GM06990 (cell line): ENCODE measurements at regions not wholly inside any gene's neighbourhood (a gene's known extent, or its start where the extent isn't known, plus 50 kb on each side); places are given as distances from the start of the nearest gene placed in this dataset.

Experiments used
- DNase-seq: peaks from one replicate; pipeline ENCODE4 v3.0.0-alpha.2; 2011; ENCODE audit not compliant: insufficient read length; ENCODE audit errors: extremely low read depth
- H3K27me3 ChIP-seq: replicated peaks from 2 replicates; pipeline ENCODE4 v1.6.0; 2011; ENCODE audit warnings: low read length; ENCODE audit not compliant: control insufficient read depth, insufficient read depth
- H3K36me3 ChIP-seq: 2 replicates; pipeline ENCODE4 v1.5.1; 2011; ENCODE audit warnings: low read length; ENCODE audit not compliant: control insufficient read depth, insufficient read depth
- H3K4me3 ChIP-seq: replicated peaks from 2 replicates; pipeline ENCODE4 v1.5.1; 2011; ENCODE audit warnings: low read depth, mild to moderate bottlenecking, control low read depth, low read length
- TF ChIP-seq, protein P1 (sequence below): IDR thresholded peaks from 2 replicates; pipeline ENCODE4 v1.5.1; 2011; ENCODE audit warnings: low read length, control low read depth, mild to moderate bottlenecking, inconsistent platforms; ENCODE audit not compliant: insufficient read depth, poor library complexity, severe bottlenecking

DNA sequence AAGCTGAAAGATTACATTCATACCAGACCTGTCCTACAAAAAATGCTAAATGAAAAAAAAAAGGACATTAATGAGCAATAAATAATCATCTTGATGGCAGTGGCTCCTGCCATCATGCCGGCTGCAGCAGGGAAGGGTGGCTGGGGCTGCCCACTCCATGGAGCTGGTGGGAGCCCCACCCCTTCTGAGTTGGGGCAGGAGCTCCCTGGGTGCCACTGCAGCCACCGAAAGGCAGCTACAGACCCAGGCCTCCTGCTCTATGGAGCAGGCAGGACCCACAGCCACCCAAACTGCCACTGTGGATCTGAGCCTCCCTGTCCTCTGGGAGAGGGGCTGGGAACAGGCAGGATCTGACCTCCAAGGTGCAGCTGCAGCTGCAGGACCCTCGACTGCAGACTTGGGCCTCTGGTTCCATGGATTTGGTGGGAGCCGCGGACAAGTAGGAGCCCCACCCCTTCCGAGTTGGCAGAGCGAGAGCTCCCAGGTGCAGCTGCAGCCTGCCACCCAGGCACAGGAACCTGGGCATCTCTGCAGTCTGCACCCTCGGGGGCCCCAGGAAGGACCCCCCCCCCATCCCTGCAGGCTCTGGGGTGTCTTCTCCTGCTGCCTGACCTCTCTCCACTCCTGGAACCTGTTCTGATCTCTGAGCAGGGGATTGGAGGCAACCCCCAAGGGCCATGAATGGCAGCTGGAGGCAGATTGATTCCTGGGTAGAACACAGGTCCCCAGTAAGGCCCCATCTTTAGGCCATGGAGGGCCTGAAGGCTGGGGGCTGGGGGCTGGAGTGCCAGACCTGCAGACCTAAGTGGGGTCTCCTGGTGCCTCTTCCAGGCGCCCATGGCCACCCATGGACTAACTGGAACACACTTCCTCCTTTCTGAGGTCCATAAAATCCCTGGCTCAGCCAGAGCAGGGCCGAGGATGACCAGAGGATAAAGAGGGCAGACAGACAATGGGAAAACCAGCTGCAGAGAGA lies 70.4 kb upstream of the TTC14 start:
- Histone ChIP-seq H3K36me3 (no peaks in the 10 kb centered on the region), H3K27me3 (no peaks in the 10 kb centered on the region), H3K4me3 (no peak overlapping the region)
- TF ChIP-seq, protein P1, sequence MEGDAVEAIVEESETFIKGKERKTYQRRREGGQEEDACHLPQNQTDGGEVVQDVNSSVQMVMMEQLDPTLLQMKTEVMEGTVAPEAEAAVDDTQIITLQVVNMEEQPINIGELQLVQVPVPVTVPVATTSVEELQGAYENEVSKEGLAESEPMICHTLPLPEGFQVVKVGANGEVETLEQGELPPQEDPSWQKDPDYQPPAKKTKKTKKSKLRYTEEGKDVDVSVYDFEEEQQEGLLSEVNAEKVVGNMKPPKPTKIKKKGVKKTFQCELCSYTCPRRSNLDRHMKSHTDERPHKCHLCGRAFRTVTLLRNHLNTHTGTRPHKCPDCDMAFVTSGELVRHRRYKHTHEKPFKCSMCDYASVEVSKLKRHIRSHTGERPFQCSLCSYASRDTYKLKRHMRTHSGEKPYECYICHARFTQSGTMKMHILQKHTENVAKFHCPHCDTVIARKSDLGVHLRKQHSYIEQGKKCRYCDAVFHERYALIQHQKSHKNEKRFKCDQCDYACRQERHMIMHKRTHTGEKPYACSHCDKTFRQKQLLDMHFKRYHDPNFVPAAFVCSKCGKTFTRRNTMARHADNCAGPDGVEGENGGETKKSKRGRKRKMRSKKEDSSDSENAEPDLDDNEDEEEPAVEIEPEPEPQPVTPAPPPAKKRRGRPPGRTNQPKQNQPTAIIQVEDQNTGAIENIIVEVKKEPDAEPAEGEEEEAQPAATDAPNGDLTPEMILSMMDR = no peak
- no peak for DNase-seq

DNA sequence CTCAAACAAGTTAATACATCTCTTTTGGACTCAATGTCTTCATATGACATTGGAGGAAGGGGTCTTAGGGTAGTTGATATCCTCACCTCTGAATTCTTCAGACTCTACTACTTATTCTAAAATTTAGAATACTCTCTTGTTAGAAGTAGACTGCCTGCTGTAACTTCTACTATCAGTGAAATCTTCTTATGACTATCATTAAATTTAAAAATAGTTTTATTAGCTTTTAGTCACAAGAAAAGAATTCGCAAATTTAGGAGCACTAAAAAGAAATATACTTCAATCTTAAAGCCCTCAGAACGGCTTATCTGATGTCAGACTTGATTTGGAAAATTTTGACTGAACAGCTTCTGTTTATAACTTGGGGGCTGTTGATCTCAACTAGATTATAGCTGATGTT lies 67.1 kb upstream of the TTC14 start:
- Histone ChIP-seq H3K36me3 (no peaks in the 10 kb centered on the region), H3K27me3 (no peaks in the 10 kb centered on the region), H3K4me3 (no peak overlapping the region)
- DNase-seq = no peak
- TF ChIP-seq, protein P1 = no peak

DNA sequence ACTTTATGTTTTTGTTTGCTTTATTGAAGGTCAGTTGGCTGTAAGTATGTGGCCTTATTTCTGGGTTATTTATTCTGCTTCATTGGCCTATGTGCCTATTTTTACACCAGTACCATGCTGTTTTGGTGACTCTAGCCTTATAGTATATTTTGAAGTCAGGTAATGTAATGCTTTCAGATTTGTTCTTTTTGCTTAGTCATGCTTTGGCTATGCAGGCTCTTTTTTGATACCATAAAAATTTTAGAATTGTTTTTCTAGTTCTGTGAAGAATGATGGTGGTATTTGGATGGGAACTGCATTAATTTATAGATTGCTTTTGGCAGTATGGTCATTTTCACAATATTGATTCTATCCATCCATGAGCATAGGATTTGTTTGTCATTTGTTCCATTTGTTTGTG lies 63.5 kb upstream of the TTC14 start:
- H3K27me3 ChIP-seq = no peaks in the 10 kb centered on the region
- TF ChIP-seq, protein P1 = no peak
- DNase-seq = no peak
- no peak overlapping the region for H3K4me3 ChIP-seq
- no peaks in the 10 kb centered on the region for H3K36me3 ChIP-seq

DNA sequence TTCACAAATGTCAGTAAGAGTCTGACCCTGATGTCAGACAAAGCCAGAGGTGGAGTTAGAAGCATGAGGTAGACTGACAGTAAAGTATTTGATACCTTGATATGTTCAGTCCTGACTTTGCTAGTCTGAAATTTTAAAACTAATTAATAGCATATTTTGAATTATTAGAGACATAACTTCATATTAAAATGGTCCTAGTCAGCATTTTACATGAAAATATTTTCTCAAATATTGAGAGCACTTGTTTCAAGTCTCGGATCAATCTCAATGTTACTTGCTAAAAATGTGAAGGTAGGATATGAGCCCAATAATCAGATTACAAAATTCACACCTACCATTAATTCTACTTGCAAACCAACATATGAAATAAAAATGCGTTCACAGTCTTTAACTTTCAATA lies 58.1 kb upstream of the TTC14 start:
- DNase-seq = no peak
- Histone ChIP-seq H3K27me3 (no peaks in the 10 kb centered on the region), H3K4me3 (no peak overlapping the region), H3K36me3 (no peaks in the 10 kb centered on the region)
- TF ChIP-seq, protein P1 = no peak

DNA sequence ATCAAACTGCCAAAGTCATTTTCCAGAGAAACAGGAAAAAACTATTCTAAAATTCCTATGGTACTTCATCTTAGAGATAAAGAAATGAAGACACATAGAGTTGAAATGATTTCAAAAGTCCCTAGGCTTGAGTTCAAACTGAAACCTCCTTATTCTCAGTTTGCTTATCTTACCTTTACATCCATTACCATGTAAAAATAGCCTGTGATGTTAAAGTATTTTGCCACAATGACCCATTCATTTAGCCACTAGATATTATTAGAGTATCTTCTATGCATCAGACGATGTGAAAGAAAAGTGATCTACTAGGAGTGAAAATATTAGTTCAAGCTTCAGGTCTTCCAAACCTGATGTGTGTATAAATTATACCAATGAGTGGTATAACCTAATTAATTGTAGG lies 55.1 kb upstream of the TTC14 start:
- H3K36me3 ChIP-seq = no peaks in the 10 kb centered on the region
- TF ChIP-seq, protein P1 = no peak
- no peak overlapping the region for H3K4me3 ChIP-seq
- no peak for DNase-seq
- no peaks in the 10 kb centered on the region for H3K27me3 ChIP-seq

DNA sequence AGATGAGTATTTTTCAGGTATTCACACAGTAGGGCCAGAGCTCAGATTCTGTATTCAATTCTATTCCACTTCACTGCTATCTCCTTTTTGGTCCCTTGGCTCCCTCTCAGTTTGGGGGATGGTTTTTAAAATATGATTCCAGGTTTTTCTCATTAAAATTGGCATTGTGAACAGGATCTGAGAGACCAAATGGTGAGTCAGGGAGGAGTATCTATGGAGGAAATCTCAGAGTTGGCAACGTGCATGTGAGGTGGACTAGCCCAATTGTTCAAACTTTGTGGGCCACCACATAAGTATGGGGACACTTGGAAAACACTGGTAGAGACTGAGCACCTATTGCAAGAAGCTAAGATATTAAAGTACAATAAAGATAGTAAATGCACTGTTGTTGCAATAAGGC lies 53.9 kb upstream of the TTC14 start:
- Histone ChIP-seq H3K36me3 (no peaks in the 10 kb centered on the region), H3K27me3 (no peaks in the 10 kb centered on the region), H3K4me3 (no peak overlapping the region)
- no peak for DNase-seq
- TF ChIP-seq, protein P1 = no peak
